Activated naive CD4-positive, alpha-beta T cell treated with anti-CD3 and anti-CD28 coated beads, Interleukin-2, amount 50 U/mL, for 24 hours (primary cell): ENCODE measurements at regions not wholly inside any gene's neighbourhood (a gene's known extent, or its start where the extent isn't known, plus 50 kb on each side); places are given as distances from the start of the nearest gene placed in this dataset.
"Not testable (repeated sequence)": the region's sequence is repeated elsewhere in the genome, so short reads cannot be mapped to it uniquely, and the experiment has no call there.

Experiments
- H3K27ac Mint-ChIP-seq: one replicate; pipeline ENCODE4 v1.8.0; 2021; ENCODE audit warnings: mild to moderate bottlenecking, mixed read lengths
- H3K27me3 Mint-ChIP-seq: one replicate; pipeline ENCODE4 v1.8.0; 2021; ENCODE audit warnings: mixed read lengths
- H3K36me3 Mint-ChIP-seq: one replicate; pipeline ENCODE4 v1.8.0; 2021; ENCODE audit warnings: mixed read lengths
- H3K4me1 Mint-ChIP-seq: one replicate; pipeline ENCODE4 v1.8.0; 2021; ENCODE audit warnings: mixed read lengths
- H3K4me3 Mint-ChIP-seq: one replicate; pipeline ENCODE4 v1.8.0; 2021; ENCODE audit warnings: mild to moderate bottlenecking, mixed read lengths
- H3K9me3 Mint-ChIP-seq: one replicate; pipeline ENCODE4 v1.8.0; 2021; ENCODE audit warnings: mixed read lengths

DNA sequence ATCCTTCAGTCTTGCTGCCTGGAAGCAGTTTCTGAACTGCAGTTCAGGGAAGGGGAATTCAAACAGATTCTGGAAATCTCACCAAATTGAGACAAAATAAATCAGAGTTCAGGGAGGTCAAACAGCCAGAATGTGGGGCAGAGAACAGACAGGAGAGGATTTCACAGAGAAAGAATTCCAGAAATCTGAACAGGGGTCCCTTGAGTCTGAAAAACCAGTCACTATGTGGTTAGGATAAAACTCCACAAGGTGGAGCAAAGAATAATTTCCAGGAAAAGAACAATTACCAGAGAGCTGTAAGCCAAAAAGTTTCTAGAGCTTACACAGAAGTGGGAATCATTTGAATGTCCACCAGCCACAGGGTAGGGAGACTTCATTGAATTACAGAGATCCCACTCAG, 84.7 kb downstream of the URB2 start:
- H3K27me3 Mint-ChIP-seq, result no peaks in the 10 kb centered on the region
- H3K9me3 Mint-ChIP-seq, result no peaks in the 10 kb centered on the region
- H3K4me3 Mint-ChIP-seq, result no peak overlapping the region
- H3K27ac Mint-ChIP-seq, result no peak overlapping the region
- no peaks in the 10 kb centered on the region for H3K4me1 Mint-ChIP-seq
- no peaks in the 10 kb centered on the region for H3K36me3 Mint-ChIP-seq

DNA sequence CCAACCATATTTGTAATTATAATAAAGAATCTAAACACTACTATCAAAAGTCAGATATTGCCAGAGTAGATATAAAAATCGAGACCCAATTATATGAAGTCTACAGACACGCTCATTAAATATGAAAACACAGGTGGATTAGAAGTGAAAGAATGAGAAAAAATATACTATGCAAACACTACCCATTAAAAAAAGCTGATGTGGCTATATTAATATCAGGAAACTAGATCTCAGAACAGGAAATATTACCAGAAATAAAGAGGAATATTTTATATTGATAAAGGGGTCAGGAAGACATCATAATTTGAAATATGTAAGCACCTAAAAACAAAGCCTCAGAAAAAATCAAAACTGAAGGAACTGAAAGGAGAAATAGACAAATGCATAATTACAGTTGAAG, 88.3 kb downstream of the URB2 start:
- H3K4me3 Mint-ChIP-seq, result no peak overlapping the region
- H3K9me3 Mint-ChIP-seq, result no peaks in the 10 kb centered on the region
- no peaks in the 10 kb centered on the region for H3K27me3 Mint-ChIP-seq
- H3K27ac Mint-ChIP-seq, result no peak overlapping the region
- H3K36me3 Mint-ChIP-seq, result no peaks in the 10 kb centered on the region
- no peaks in the 10 kb centered on the region for H3K4me1 Mint-ChIP-seq

DNA sequence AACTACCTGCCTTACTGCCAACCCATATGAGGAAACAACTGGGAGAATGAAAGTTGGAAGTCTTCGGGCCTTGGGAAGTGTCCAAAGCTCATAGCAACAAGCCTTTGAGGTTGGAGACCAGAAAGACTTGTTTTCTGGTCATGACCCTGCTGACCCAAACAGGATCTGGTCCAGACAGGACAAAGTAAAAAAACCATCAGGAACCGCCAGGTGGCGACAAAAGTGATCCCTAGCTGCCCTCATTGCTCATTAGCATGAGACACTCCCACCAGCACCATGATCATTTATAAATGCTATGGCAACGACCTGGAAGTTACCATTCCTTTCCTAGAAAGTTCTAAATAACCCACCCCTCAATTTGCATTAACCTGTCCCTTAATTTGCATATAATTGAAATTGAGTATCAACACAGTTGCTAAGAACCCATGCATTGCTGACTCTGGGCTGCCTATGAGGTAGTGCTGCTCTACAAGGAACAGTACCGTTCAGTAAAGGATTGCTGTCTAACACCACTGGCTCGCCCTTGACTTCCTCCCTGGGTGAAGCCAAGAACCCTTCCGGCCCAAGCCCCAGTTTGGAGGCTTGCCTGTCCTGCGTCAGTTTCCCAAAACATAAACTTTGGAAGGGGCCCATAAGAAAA, 89.0 kb downstream of the URB2 start:
- H3K27ac Mint-ChIP-seq, result no peak overlapping the region
- H3K27me3 Mint-ChIP-seq, result no peaks in the 10 kb centered on the region
- no peaks in the 10 kb centered on the region for H3K9me3 Mint-ChIP-seq
- H3K36me3 Mint-ChIP-seq, result no peaks in the 10 kb centered on the region
- H3K4me3 Mint-ChIP-seq, result no peak overlapping the region
- no peaks in the 10 kb centered on the region for H3K4me1 Mint-ChIP-seq

DNA sequence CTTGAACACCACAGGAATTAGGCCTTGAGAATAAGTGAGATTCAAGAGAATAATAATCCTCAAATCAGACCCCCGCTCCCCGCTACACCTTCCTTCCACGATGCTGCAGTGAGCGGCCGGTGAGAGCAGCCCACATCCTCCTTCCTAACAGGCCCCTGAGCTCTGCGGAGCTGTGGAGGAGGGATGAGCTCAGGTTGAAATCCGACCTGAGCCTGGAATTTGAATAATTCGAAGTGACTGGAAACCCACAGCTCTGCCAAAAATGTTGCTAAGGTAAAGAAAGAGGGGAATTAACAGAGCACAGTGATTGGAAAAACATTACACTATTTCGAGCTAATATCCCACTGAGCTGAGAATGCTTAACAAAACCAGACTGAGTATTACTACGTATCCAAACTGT, 90.0 kb downstream of the URB2 start:
- no peak overlapping the region for H3K27ac Mint-ChIP-seq
- no peaks in the 10 kb centered on the region for H3K27me3 Mint-ChIP-seq
- no peaks in the 10 kb centered on the region for H3K9me3 Mint-ChIP-seq
- H3K4me3 Mint-ChIP-seq, result no peak overlapping the region
- no peaks in the 10 kb centered on the region for H3K36me3 Mint-ChIP-seq
- H3K4me1 Mint-ChIP-seq, result no peaks in the 10 kb centered on the region

DNA sequence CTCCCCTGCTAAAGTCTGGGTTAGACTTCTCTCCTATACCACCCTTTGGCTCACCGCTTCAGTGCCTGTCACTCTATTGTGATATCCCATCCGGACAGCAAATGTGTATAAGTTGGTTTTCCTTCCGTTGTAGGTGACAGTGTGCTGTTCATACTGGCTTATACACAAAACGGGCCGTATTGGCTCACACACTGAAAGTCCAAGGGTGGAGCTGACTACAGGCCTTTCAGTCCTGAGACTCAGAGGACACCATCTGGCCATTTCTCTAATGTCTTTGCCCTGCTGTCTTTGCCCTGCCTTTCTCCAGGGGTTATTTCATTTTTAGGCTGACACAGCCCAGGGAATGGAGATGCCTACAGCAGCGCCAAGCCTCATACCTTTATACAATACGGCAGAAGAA, 90.7 kb downstream of the URB2 start:
- no peaks in the 10 kb centered on the region for H3K36me3 Mint-ChIP-seq
- H3K4me1 Mint-ChIP-seq, result no peaks in the 10 kb centered on the region
- peaks cover 2% of the 10 kb centered on the region for H3K27me3 Mint-ChIP-seq
- no peak overlapping the region for H3K4me3 Mint-ChIP-seq
- H3K9me3 Mint-ChIP-seq, result peaks cover 3% of the 10 kb centered on the region
- H3K27ac Mint-ChIP-seq, result no peak overlapping the region

DNA sequence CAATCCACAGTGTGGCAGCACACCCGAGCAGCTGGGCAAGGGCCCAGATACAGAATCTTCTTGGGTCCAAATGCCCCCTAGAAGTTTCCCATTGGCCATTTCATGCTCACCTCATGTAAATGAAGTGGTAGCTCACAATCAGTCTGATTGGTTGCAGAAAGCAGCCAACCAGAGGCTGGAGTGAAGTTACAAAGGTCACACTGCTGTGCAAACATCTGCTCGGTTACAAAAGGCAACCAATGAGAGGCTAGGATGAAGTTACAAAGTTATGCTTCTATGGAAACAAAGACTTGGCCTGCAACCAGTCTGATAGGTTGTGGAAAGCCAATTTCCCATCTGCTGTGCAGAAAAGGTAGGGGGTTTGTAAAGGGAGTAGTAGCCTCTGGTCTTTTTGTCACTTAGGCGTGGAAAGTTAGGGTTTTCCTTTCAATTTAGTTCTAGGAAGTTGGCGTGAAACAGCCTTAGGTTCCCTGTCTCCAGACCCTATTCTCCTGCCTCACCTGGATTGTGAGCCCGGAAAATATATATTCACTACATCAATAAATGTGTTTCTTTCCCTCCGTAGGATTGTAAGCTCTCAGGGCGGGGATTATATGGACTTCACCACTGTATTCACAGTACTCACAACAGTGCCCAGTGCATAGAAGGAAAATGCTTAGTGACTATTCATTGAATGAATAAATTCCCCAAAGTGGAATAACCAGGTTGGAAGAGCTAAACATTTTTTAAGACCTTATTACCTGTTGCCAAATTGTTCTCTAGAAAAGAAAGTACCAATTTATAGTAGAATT, 91.9 kb downstream of the URB2 start:
- no peaks in the 10 kb centered on the region for H3K4me1 Mint-ChIP-seq
- H3K9me3 Mint-ChIP-seq, result peaks cover 5% of the 10 kb centered on the region
- H3K27ac Mint-ChIP-seq, result no peak overlapping the region
- H3K27me3 Mint-ChIP-seq, result peaks cover 2% of the 10 kb centered on the region
- no peak overlapping the region for H3K4me3 Mint-ChIP-seq
- H3K36me3 Mint-ChIP-seq, result no peaks in the 10 kb centered on the region

DNA sequence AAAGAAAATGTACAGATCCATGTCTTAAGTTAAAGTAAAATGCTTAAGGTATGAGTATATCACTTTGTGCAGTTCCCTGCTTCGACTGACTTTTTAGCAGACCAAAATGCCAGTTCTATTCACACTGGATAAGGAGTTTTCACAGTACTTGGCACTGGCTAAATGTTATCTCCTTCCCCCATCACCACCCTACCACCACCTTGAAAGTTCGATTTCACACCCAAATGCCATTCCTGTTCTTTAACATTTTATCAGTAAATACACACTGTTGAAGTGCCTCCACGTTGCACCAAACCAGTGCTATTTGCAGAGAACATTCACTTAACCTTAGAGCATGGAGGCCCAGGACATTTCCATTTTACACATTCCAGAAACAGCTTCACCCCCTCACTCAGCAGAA, 100.0 kb downstream of the URB2 start:
- Mint-ChIP-seq H3K36me3 (no peaks in the 10 kb centered on the region), H3K27ac (no peak overlapping the region), H3K9me3 (peaks cover 5% of the 10 kb centered on the region), H3K27me3 (peaks cover 2% of the 10 kb centered on the region), H3K4me1 (no peaks in the 10 kb centered on the region), H3K4me3 (no peak overlapping the region)

DNA sequence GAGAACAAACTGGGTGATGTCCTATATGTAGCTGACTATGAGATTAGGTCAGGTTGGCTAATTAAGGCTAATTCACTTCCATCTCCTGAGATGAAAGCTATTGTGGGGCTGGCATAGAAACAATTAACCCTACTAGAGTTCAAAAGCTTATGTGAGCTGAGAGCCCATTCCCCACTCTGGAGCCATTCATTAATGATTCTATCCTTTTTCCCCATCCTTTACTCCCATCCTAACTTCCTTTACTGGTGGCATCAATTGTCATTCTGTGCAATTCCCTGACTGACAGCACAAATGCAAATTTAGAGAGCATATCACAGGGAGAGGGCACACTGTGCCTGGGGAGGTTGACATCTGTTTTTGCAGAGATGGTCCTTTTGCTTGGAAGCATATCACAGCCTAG, 103.9 kb downstream of the URB2 start:
- H3K27me3 Mint-ChIP-seq, result peaks cover 2% of the 10 kb centered on the region
- no peaks in the 10 kb centered on the region for H3K36me3 Mint-ChIP-seq
- H3K9me3 Mint-ChIP-seq, result no peaks in the 10 kb centered on the region
- H3K27ac Mint-ChIP-seq, result no peak overlapping the region
- H3K4me3 Mint-ChIP-seq, result no peak overlapping the region
- no peaks in the 10 kb centered on the region for H3K4me1 Mint-ChIP-seq

DNA sequence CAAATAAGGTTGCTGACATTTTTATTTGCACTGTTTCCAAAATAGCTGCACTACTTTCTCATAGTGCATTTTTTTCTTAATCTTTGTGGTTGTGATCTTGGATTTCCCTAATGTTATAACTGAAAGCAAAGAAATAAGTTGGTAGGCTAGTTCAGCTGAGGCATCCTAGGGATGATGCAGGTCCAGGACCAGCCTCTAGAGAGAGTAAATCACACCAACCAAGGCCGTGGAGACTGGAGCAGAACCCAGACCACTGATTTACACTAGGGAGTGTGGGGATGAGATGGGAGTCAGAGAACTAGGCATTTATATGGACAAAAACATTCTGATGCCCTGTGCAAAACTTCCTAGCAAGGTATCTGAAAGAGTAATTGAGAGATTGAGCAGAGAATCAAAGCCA, 104.5 kb downstream of the URB2 start:
- Mint-ChIP-seq H3K9me3 (no peaks in the 10 kb centered on the region), H3K27me3 (peaks cover 2% of the 10 kb centered on the region), H3K27ac (no peak overlapping the region), H3K36me3 (no peaks in the 10 kb centered on the region), H3K4me3 (no peak overlapping the region), H3K4me1 (no peaks in the 10 kb centered on the region)

DNA sequence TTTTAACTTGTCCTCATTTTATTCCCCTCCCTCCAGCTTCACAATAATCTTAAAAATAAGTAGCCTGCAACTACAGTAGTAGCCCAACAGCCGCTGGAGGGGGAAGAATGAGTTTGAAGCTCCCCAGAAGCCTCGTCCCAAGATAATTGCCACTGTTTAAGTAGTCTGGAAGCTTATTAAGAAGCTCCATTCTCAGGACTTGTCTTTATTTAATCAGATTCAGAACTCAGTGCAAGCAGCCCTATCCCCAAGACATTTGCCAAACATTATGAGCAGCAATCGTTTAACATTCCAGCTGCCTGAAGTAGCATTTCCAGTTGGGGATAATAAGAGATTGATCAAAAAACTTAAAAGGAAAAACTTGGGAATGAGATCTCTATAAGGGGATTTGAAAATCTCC, 106.0 kb downstream of the URB2 start:
- Mint-ChIP-seq H3K4me1 (no peaks in the 10 kb centered on the region), H3K9me3 (peaks cover 6% of the 10 kb centered on the region), H3K27ac (no peak overlapping the region), H3K36me3 (no peaks in the 10 kb centered on the region), H3K4me3 (no peak overlapping the region), H3K27me3 (peaks cover 3% of the 10 kb centered on the region)

DNA sequence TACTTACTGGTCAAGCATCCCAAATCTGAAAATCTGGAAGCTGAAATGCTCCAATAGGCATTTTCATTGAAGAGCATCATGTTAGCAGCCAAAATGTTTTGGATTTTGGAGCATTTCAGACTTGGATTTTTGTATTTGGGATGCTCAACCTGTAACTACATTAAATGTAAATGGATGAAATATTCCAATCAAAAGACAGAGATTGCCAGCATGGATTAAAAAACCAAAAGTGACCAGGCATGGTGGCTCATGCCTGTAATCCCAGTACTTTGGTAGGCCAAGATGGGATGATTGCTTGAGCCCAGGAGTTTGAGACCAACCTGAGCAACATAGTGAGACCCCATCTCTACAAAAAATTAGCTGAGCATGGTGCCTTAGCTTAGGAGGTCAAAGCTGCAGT, 110.3 kb downstream of the URB2 start:
- Mint-ChIP-seq H3K9me3 (peaks cover 7% of the 10 kb centered on the region), H3K36me3 (no peaks in the 10 kb centered on the region), H3K27ac (no peak overlapping the region), H3K4me3 (no peak overlapping the region), H3K4me1 (peaks cover 21% of the 10 kb centered on the region), H3K27me3 (peaks cover 3% of the 10 kb centered on the region)

DNA sequence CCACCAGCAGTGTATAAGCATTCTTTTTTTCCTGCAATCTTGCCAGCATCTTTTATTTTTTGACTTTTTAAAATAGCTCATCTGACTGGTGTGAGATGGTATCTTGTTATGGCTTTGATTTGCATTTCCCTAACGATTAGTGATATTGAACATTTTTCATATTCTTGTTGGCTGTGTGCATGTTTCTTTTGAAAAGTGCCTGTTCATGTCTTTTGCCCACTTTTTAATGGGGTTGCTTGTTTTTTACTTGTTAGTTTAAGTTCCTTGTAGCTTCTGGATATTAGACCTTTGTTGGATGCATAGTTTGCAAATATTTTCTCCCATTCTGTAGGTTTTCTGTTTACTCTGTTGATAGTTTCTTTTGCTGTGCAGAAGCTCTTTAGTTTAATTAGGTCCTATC, 116.6 kb downstream of the URB2 start:
- H3K4me3 Mint-ChIP-seq, H3K27ac Mint-ChIP-seq, H3K36me3 Mint-ChIP-seq, H3K27me3 Mint-ChIP-seq: not testable (repeated sequence)
- peaks cover 21% of the 10 kb centered on the region for H3K4me1 Mint-ChIP-seq
- peaks cover 18% of the 10 kb centered on the region for H3K9me3 Mint-ChIP-seq

DNA sequence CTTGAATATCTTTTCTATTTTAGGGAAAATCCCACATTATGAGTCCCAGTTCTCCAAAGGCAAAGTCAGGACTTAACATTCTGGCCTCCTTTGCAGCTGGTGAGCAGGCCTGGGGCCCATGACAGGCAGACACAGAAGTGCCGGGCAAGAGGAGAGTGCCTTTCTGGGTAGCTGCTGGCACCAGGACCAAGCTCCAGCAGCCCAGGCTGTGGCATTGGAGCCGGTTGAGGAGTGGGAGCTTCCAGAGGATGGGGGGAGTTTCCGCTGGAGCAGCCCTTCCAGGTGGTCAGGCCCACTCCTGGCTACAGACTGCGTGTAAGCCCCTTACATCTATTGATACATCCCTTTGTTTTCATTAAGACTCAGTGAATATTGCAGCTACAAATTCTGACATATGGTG, 123.9 kb downstream of the URB2 start:
- no peak overlapping the region for H3K4me3 Mint-ChIP-seq
- H3K27ac Mint-ChIP-seq, result no peak overlapping the region

DNA sequence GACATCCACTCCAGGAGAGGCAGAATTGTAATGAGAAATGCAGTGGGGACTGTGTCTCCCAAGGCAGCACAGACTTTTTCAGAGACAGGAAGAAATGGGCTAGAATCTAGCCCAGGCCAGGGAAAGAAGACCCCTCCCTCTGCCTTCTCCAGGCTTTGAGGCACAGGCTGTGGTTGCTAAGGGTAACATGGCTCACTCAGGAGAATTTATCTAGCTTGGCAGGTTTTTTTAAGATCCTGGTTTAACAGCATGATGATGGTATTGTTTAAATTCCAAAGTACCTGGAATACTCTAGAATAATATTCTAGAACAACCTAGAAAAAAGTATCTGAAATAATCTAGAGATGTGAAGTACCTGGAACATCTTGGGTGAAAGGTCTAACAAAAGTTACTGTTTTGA, 125.6 kb downstream of the URB2 start:
- Mint-ChIP-seq H3K36me3 (no peaks in the 10 kb centered on the region), H3K4me1 (peaks cover 6% of the 10 kb centered on the region), H3K27ac (no peak overlapping the region), H3K27me3 (peaks cover 3% of the 10 kb centered on the region), H3K4me3 (no peak overlapping the region), H3K9me3 (no peaks in the 10 kb centered on the region)

More for the DNA sequence above, 123.9 kb downstream of the URB2 start:
- no peaks in the 10 kb centered on the region for H3K36me3 Mint-ChIP-seq
- peaks cover 1% of the 10 kb centered on the region for H3K9me3 Mint-ChIP-seq
- H3K27me3 Mint-ChIP-seq, result peaks cover 7% of the 10 kb centered on the region
- H3K4me1 Mint-ChIP-seq, result peaks cover 6% of the 10 kb centered on the region

DNA sequence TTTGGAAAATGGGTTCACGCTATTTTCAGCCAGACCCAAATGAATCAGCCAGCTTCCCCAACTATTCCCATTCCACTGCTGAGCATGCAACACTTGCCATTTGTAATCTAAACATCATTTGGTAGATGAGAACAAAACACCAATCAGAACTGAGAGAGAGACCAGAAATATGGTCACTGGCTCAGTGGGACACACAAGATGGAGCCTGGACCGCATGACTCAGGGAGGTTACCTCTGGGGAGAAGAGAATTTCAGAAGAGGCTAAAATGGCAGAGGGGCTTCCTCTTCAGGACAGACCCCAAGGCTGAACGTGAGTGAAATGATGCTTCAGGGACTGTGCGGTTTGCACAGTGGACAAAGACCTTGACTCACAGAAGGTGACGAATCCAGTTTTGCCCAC, 126.6 kb downstream of the URB2 start:
- Mint-ChIP-seq H3K4me1 (peaks cover 6% of the 10 kb centered on the region), H3K9me3 (no peaks in the 10 kb centered on the region), H3K36me3 (no peaks in the 10 kb centered on the region), H3K4me3 (no peak overlapping the region), H3K27ac (no peak overlapping the region), H3K27me3 (peaks cover 3% of the 10 kb centered on the region)

DNA sequence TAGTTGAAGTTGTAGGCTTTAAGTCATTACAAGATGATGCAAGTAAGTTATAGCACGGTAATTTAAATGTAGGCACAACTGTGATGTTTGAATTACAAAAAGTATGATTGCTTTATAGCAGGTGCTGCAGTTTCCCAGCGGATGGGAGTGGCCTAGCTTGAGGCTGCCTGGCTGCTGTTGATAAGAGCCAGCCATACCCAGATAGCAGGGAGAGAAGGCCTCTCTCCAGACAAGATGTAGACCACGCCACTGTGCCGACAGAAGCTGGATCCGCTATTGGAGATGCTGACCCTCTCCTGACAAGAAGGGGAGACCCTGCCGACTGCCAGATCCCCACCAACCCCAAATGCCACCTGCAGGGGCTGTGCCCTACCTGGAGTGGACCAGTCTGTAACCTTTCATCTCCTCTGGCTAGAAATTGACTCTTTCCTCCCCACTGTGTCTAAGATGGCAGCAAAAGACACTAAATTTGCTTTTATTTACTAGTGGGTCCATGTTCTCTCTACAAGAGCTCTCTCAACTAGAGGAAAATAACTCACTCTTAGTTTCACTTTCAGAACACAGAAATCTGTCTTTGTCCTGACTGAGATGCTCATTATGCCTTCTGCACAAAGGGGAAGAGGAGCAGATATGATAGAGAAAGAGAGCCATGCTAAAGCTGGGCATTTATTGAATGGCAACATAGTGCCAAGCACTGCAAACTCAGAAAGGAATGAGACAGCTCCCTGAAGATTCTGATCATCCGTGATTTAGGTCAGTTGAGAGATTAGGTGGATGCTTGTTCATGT, 127.9 kb downstream of the URB2 start:
- no peaks in the 10 kb centered on the region for H3K27me3 Mint-ChIP-seq

More for the DNA sequence above, 127.9 kb downstream of the URB2 start:
- Mint-ChIP-seq H3K27ac (no peak overlapping the region), H3K36me3 (peaks cover 2% of the 10 kb centered on the region), H3K4me3 (peak overlapping the region; percentile 61), H3K4me1 (peaks cover 6% of the 10 kb centered on the region), H3K9me3 (no peaks in the 10 kb centered on the region)
